NCI-H1048 (cell line): ENCODE measurements at regions not wholly inside any gene's neighbourhood (a gene's known extent, or its start where the extent isn't known, plus 50 kb on each side); places are given as distances from the start of the nearest gene placed in this dataset.
"Not testable (repeated sequence)": the region's sequence is repeated elsewhere in the genome, so short reads cannot be mapped to it uniquely, and the experiment has no call there.

Experiments used
- DNase-seq: peaks from one replicate; lab custom pipeline; 2025; lab: John Stamatoyannopoulos, UW

- DNase-seq = not testable (repeated sequence)
These were observed 325.4 kb downstream of the PPP1R3A start for GRCh38 chr7:113593455-113593854.

- not testable (repeated sequence) for DNase-seq
These were observed 325.9 kb downstream of the PPP1R3A start for GRCh38 chr7:113592924-113593323.

- no peak for DNase-seq
These were observed 336.3 kb downstream of the PPP1R3A start for GRCh38 chr7:113582471-113582870.

- DNase-seq = not testable (repeated sequence)
These were observed 355.6 kb downstream of the PPP1R3A start for GRCh38 chr7:113563257-113563656.

- no peak for DNase-seq
These were observed 356.0 kb downstream of the PPP1R3A start for GRCh38 chr7:113562801-113563200.

GRCh38 chr7:113562242-113562641 is 356.6 kb downstream of the PPP1R3A start:
- no peak for DNase-seq

- no peak for DNase-seq
These were observed 357.4 kb downstream of the PPP1R3A start for GRCh38 chr7:113561446-113561845.

GRCh38 chr7:113550966-113551365 is 367.8 kb downstream of the PPP1R3A start:
- DNase-seq = no peak

GRCh38 chr7:113548561-113548960 is 370.2 kb downstream of the PPP1R3A start:
- DNase-seq = no peak

- no peak for DNase-seq
These were observed 370.7 kb downstream of the PPP1R3A start for GRCh38 chr7:113548137-113548536.

GRCh38 chr7:113521468-113521867 is 397.3 kb downstream of the PPP1R3A start:
- DNase-seq = no peak

- DNase-seq = no peak
These were observed 399.3 kb downstream of the PPP1R3A start for GRCh38 chr7:113519472-113519871.

GRCh38 chr7:113504691-113505090 is 386.3 kb upstream of the SMIM30 start:
- DNase-seq = no peak

- no peak for DNase-seq
These were observed 385.8 kb upstream of the SMIM30 start for GRCh38 chr7:113504142-113504541.

- not testable (repeated sequence) for DNase-seq
These were observed 378.2 kb upstream of the SMIM30 start for GRCh38 chr7:113496586-113496985.

- DNase-seq = not testable (repeated sequence)
These were observed 376.6 kb upstream of the SMIM30 start for GRCh38 chr7:113494797-113495566.

GRCh38 chr7:113491305-113491704 is 373.0 kb upstream of the SMIM30 start:
- DNase-seq = no peak

- DNase-seq = no peak
These were observed 369.8 kb upstream of the SMIM30 start for GRCh38 chr7:113487925-113488731.

- no peak for DNase-seq
These were observed 368.2 kb upstream of the SMIM30 start for GRCh38 chr7:113486548-113486947.

- DNase-seq = no peak
These were observed 365.3 kb upstream of the SMIM30 start for GRCh38 chr7:113483657-113484056.

GRCh38 chr7:113480537-113480936 is 362.2 kb upstream of the SMIM30 start:
- no peak for DNase-seq

GRCh38 chr7:113464096-113464855 is 345.9 kb upstream of the SMIM30 start:
- DNase-seq = no peak
